ENCODE measurements at regions not wholly inside any gene's neighbourhood (a gene's known extent, or its start where the extent isn't known, plus 50 kb on each side); places are given as distances from the start of the nearest gene placed in this dataset.
"Not testable (repeated sequence)": the region's sequence is repeated elsewhere in the genome, so short reads cannot be mapped to it uniquely, and the experiment has no call there.

DNA sequence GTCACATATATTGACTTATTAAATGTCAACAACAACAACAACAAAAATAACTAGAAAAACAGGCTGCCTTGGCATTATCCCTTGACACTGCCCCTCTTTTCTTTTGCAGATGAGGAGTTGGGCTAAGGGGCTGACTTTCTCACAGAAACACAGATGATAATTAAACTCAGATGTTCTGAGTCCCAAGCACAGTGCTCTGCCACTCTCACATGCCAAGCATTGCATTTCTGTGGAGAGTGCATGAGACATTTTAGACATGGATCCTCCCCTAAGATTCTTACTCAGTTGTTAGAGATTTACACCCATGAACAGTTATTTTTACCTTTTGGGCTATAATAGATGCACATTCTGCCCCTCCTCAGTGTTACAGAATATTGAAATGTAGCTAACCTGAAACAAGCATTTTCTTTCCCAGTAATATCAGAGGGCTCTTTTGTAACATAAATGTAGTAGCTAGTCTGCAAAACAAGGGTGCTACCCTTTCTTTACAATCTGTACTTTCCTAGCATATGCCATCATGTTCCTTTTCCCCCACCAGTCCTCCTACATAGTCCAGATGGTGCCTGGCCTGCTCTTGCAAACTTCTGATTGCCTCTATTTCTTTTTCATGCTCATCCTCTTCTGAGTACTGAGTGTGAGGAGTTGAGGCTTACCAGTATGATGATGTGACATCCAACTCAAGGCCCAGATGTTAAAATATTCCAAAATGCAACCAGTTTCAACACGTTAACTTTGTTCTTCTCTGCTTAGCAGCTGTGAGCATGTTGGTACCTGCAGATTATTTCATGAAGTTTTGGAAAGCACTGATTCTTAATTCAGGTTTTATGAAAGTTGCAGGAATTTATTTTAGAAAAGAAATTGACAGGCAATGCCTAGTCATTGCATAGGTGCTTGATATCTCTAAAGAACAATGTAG lies 125.0 kb upstream of the ATP2B1 start:
- DNase-seq = no peak

DNA sequence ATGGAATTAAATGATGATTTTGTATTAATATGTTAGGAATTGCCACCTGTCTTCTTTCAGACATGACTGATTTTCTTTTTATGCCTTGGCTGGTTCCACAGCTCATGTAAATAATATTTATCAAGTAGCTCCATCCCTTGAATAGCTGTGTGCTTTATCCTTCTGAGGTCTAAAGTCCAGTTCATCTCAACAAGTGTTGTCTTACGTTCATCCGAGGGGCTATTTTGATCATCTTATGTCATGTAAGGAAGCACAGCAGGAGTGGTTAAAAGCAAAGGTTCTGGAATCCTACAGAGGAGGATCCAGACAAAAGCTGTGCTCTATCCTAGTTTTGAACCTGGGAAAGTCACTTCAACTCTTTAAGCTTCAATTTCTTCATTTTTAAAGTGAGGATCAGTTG lies 123.7 kb upstream of the ATP2B1 start:
- DNase-seq = no peak

- no peak for DNase-seq
These were observed 122.9 kb upstream of the ATP2B1 start for GRCh38 chr12:89831310-89832095.

DNA sequence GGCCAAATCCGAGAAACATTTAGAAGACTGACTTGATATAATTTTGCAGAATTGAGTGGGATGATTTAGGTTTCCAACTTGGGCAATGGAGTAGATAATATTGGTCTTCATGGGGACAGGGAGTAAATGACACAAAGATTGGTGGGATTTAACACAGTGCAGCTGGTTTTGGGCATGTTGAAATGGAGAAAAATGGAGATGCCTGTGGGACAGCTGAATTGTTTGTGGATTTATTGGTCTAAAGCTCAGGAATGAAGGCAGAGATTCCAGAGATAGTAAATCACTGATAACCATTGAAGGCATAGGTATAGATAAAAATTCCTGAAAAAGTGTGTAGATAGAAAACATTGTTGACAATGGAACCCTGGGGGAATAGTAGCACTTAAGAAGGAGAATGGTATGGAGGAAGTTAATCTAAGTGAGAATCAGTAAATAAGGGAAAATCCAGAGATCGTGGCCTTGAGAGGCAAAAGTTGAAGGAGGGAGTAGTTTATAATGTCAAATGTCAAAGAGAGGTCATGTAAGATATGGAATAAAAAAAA lies 120.9 kb upstream of the ATP2B1 start:
- DNase-seq = no peak

DNA sequence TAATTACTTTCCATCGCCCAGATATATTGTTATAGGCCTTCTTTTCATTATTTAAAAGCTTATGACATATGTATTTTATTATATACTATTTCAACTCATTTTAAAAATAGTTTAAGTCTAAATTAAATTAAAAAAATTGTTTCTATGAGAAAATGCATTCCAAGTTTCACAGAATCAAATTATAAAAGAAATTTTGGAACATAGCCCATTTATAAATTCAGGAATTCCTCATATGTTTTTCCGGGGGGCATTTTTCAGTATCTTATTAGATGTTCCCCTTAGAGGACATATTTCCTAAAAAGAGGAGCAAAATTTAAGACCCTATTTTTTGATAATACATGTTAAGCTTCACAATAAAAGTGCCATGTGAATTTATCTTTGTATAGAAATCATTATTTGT lies 119.9 kb upstream of the ATP2B1 start:
- DNase-seq = no peak

GRCh38 chr12:89827592-89827991 lies 119.0 kb upstream of the ATP2B1 start:
- DNase-seq = no peak

DNA sequence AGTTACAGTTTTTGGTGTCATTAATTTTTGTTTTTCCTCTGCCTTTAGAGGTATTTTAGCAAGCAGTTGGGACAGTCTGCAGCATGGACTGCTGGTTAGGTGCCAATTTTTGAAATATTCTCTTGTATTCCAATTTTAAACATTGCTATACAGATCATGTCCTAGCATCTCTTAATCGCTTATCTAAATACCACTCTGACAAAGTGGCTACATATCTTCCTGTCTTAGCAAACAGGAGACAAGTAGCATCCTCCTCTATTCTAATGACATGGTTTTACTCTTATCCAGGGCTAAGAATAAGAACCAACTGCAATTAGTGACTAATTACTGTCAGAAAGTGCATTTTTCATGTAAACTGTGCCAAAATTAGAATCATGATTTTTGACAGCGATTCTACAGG lies 117.8 kb upstream of the ATP2B1 start:
- DNase-seq = no peak

DNA sequence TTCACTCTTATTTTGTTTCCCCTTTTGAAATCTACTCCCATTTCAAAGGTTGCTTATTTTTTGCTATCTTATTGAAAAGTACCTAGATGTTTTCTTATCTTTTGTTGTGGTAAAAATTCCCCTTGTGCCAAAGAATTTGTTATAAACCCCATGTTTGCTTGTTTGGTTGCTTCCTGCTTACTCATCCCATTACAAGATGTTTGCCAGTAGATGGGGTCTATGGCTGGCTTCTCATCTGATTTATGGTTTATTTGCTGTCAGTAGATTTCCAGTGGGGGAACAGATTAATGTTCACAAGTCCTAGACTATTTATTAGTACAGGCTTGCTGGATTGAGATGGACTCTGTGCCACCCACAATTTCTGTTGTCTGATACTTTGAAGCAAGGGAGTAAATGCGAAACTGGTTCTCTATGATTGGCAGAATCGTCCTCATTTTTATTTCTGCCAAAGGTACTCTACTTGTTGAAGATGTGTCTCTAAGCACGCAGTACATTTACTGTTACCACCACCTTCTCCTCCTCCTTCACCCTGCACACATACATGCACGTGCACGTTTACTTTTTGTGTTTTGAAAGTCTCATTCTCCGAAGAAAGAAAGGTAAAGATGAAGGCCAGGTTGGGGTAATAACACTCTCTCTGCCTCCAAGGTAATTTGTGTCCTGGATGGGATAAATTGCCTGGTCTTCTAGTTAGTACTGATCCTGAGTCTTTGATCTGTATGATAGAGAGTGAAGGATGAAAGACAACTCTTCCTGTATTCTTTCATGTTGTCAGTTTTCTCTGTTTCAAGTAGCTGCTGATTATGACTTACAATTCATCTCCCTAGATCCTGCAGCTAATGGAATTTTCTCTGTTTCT lies 117.2 kb upstream of the ATP2B1 start:
- no peak for DNase-seq

DNA sequence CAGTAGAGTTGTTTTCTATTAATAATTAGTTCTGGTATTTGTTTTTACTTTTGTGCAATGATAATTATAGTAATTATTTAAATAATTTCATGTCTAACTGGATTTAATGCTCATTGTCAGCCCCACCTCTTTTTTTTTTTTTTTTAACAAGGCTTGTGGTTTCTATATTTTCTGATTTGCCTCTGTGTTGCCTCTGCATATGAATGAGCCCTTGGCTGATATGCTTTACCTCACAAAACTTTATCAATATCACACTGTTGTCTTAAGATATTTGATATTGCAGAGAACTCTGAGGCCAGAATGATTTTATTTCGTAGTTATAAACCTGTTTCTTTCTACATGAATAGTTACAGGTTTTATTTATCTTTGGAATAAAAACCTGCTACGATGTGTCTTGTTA lies 116.2 kb upstream of the ATP2B1 start:
- DNase-seq = no peak

DNA sequence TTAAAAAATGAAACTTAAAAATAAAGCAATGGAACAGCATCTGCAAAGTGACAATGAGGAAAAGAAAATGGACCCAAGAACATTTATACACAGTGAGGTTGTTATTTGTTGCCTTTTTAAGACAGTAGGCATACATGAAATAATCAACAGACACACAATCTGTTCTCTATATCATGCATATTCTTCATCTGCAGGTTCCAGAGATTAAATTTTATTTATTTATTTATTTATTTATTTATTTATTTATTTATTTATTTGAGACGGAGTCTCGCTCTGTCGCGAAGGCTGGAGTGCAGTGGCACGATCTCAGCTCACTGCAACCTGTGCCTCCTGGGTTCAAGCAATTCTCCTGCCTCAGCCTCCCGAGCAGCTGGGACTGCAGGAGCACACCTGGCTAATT lies 114.4 kb upstream of the ATP2B1 start:
- not testable (repeated sequence) for DNase-seq

DNA sequence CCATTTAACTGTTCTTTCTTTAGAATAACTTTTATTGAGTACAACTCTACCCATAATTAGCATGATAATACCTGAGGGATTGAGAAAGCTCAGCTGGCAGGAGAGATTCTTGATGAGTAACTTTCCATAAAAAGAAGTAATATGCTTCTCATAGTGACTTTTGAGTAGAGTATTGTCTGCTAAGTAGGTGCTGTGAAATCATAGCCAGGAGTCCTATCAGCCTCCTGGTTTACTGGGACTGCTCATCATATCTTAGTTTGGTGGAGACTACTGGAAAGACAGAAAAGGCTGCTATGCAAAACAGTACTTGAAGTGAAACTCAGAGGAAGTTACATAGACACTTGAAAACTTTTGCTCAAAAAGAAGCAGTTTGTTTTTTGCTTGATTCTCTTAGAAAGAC lies 113.3 kb upstream of the ATP2B1 start:
- DNase-seq = no peak

DNA sequence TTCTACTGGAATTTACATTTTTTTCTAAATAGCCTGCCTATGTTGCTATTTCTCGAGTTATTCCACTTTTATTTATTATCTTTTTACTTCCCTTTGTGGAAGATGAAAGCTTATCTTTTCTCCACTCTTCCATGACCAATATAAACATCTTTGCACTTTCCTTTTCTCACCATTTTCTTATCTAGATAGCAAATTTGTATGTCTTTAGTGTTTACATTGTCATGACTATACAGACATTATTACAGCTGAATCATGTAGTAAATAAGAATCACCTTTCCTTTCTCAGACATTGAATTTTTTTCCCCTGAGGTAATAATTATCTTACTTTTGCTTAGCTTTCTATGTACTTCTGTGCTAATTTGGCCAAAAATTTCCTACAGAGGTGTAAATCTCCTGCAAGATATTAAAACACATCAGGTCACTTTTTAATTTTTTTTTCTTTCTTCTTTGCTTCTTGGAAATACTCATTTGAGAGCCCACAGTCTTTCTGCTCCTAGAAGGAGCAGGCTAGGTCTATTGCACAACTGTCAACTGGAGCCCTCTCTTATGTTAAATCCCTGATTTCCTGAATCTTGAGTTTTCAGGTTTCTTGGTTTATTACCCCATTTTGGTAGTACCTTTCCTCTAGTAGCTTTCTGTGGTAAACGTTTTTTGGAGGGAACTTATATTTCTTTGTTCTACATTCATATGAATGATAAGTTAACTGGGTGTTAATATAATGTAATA lies 109.0 kb upstream of the ATP2B1 start:
- no peak for DNase-seq

DNA sequence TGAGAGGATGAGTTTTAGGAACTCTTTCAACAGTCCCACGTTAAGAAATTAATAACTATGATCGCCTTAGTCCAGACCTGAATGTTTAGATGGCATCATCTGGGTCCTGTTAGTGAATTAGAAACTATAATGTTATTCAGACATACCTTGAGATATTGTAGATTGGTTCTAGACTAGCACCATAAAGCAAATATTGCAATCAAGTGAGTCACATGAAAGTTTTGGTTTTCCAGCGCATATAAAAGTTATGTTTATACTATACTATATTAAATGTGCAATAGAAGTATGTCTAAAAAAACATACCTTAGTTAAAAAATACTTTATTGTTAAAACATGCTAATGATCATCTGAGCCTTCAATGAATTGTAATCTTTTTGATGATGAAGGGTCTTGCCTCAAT lies 106.6 kb upstream of the ATP2B1 start:
- DNase-seq = no peak

GRCh38 chr12:89803412-89803811 lies 94.8 kb upstream of the ATP2B1 start:
- DNase-seq = no peak

- peak; percentile 31 to 39 for DNase-seq
These were observed 92.6 kb upstream of the ATP2B1 start for GRCh38 chr12:89801284-89801683.

GRCh38 chr12:89800435-89800834 lies 91.8 kb upstream of the ATP2B1 start:
- DNase-seq = no peak

DNA sequence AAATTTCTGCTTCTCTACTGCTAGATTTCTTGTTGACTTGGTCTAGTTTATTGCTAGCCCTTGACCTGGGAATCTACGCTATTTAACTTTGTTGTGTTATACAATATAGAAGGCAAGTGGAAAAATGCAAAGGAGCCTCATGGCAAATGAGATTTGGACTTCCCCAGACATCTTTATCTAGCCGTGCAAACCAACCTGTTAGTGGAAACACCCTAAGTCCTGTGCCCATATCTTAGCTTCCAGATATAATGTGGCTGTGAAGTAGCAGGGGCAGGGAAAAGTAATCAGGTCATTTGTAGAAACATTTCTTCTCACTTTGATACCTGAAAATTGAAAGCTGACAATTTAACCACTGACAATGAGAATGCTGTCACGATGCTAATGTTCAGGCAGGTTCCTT lies 90.7 kb upstream of the ATP2B1 start:
- DNase-seq = no peak

DNA sequence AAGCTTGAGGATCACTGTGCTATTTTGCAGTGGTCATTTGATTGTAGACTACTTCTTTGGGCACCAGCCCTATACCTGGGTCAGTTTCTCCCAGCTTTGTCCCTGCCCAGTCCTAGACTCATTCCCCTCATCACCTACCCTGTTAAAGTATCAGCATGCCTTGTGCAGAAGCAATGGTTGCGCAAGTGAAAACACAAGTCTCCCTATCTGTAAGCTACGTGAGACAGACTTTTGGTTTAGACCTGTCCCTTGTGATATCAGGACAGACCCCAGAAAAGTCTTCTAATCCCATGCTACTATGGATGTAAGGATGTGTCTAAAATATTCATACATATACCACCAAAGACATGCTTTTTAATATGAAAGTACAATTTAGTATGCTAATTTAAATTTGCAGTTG lies 88.8 kb upstream of the ATP2B1 start:
- DNase-seq = no peak

- DNase-seq = no peak
These were observed 88.3 kb upstream of the ATP2B1 start for GRCh38 chr12:89796798-89797382.

DNA sequence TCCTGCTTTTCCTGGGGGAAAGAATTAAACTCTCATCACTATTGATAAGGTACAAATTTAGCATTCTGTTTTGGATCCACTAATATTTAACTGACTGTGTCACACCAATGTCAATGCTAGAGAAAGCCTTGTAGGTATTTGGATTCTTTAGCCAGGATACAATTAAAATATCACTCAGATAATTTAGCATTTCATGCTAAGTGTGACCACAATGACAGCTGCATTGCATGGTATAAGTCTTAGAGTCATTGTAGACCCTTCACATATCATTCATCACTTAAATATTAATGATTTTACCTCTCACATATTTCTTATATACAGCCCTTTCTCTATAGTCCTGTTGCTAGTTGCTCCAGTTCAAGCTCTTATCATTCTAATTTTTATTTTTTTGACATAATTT lies 85.3 kb upstream of the ATP2B1 start:
- no peak for DNase-seq

DNA sequence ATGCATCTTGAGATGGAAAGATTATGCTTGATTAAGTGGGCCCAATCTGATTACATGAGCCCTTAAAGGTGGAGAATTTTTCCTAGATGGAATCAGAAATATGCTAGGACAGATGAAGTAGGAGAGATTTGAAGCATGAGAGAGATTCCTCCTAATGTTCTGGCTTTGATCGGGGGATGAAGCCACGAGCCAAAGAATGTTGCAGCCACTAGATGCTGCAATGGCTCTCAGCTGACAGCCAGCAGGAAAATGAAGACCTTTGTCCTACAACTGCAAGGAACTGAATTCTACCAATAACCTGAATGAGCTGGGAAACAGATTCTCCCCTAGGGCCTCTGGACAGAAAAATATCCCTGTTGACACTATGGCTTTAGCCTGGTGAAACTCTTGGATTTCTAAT lies 82.6 kb upstream of the ATP2B1 start:
- DNase-seq = no peak

DNA sequence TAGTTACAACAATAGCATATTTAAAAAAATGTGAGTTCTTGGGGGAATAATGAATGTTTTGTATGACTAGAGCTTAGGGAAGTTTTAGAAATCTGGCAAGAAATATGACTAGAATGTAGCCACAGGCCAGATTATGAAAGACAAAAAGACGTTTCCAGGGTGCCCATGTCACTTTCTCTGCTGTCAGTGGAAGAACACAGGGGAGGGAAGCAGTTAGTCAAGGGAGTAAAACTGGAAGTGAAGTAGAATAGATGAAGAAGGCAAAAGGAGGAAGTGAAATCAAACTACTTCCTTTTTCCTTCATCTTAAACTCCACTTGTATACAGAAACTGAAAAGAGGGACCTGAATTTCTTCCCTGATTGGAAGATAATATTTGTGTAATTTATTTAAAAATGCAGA lies 81.2 kb upstream of the ATP2B1 start:
- DNase-seq = peak; percentile 87 to 92

All from AML-193 (cell line).